ENCODE measurements at regions not wholly inside any gene's neighbourhood (a gene's known extent, or its start where the extent isn't known, plus 50 kb on each side); places are given as distances from the start of the nearest gene placed in this dataset.

DNA sequence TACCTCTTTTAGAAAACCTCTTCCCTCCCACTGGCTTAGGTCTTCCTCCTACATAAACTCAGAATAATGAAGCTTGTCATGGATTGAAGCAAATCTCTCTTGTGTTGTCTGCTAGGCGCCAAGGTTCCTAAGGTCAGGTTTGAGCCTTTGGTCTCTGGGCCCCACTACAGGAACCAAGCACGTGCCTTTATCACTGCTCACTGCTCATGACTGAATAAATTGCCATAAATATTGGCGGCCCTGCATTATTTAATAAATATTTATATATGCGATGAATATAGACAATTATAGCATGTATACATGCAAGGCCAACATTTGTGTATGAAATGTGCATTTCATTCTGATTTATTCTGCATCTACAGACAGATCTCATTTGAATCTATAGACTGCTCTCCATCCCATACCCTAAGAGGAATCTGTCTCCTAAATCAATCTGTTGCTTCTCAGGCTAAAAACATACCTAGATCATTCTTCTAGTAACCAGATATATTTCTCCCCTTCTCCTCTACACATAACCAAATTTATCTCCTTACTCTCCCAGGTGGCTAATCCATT is 1717.6 kb upstream of the TENM3 start:
- no peak for DNase-seq
- Histone ChIP-seq H3K27me3 (no peaks in the 10 kb centered on the region), H3K4me3 (no peak overlapping the region), H3K27ac (no peak overlapping the region), H3K4me1 (no peaks in the 10 kb centered on the region), H3K9me3 (no peaks in the 10 kb centered on the region), H3K36me3 (no peaks in the 10 kb centered on the region)
- ATAC-seq = no peak
- intact Hi-C loops (cut with DNase I; ENCODE audit: low total_unique reads) = no loop called here
- TF ChIP-seq, protein P1, sequence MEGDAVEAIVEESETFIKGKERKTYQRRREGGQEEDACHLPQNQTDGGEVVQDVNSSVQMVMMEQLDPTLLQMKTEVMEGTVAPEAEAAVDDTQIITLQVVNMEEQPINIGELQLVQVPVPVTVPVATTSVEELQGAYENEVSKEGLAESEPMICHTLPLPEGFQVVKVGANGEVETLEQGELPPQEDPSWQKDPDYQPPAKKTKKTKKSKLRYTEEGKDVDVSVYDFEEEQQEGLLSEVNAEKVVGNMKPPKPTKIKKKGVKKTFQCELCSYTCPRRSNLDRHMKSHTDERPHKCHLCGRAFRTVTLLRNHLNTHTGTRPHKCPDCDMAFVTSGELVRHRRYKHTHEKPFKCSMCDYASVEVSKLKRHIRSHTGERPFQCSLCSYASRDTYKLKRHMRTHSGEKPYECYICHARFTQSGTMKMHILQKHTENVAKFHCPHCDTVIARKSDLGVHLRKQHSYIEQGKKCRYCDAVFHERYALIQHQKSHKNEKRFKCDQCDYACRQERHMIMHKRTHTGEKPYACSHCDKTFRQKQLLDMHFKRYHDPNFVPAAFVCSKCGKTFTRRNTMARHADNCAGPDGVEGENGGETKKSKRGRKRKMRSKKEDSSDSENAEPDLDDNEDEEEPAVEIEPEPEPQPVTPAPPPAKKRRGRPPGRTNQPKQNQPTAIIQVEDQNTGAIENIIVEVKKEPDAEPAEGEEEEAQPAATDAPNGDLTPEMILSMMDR (IDR thresholded peaks at IDR 0.05 in 4 of 5, conservative IDR thresholded peaks at IDR 0.05 in 1 of 5) = no peak
- TF ChIP-seq POLR2A (IDR thresholded peaks at IDR 0.05) = no peak
- in situ Hi-C loops (cut with MboI; ENCODE audit: low sequenced_read_pairs in 4 of 4) = no loop called here

DNA sequence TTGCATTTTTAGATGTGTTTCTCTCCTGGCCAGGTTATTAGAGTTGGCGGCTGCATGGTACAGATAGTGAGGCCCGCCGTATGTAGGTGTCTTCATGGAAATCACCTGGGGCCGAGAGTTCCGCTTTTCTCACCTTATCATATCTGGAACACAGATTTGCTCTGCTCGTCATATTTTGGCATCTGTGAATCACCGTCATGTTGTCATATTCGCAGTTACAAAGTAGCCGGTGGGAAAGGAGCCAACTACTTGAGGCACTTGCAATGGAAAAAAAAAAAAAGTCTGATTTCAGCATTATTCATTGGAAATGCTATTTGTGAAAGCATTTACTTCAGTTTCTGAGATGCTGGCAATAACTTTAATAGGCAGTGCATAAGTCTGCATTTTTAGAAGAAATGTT is 1715.2 kb upstream of the TENM3 start:
- no peak for TF ChIP-seq POLR2A (IDR thresholded peaks at IDR 0.05)
- TF ChIP-seq, protein P1 (IDR thresholded peaks at IDR 0.05 in 4 of 5, conservative IDR thresholded peaks at IDR 0.05 in 1 of 5) = no peak
- intact Hi-C loops (cut with DNase I; ENCODE audit: low total_unique reads) = no loop called here
- Histone ChIP-seq H3K4me3 (no peak overlapping the region), H3K9me3 (no peaks in the 10 kb centered on the region), H3K27ac (no peak overlapping the region), H3K27me3 (no peaks in the 10 kb centered on the region), H3K4me1 (no peaks in the 10 kb centered on the region), H3K36me3 (no peaks in the 10 kb centered on the region)
- ATAC-seq (no peak), DNase-seq (no peak)
- in situ Hi-C loops (cut with MboI; ENCODE audit: low sequenced_read_pairs in 4 of 4) = no loop called here

DNA sequence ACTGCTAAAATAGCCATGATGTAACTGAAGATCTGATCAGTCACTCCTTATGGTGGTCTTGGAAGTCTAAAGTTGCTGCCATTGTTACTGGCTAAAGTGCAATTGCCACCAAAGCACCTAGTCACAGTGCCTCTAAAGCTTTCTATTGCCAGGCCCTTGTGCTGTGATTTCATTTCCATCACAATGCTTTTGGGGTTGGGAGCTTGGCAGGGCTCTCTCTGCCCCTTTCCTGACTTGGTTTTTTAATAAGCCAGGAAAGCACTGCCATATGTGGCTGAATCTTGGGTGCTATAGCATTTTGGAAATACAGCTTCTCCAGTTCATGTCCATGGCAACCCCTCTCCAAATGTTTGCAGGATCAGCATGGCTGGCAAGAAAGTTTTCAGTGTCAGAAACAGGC is 1712.4 kb upstream of the TENM3 start:
- DNase-seq (no peak), ATAC-seq (no peak)
- no peaks in the 10 kb centered on the region for H3K27me3 ChIP-seq
- H3K9me3 ChIP-seq = no peaks in the 10 kb centered on the region
- H3K4me1 ChIP-seq = no peaks in the 10 kb centered on the region
- no peak overlapping the region for H3K27ac ChIP-seq
- H3K4me3 ChIP-seq = no peak overlapping the region
- intact Hi-C loops (cut with DNase I; ENCODE audit: low total_unique reads) (no loop called here), in situ Hi-C loops (cut with MboI; ENCODE audit: low sequenced_read_pairs in 4 of 4) (no loop called here)
- H3K36me3 ChIP-seq = no peaks in the 10 kb centered on the region
- TF ChIP-seq POLR2A (IDR thresholded peaks at IDR 0.05) = no peak
- TF ChIP-seq, protein P1 (IDR thresholded peaks at IDR 0.05 in 4 of 5, conservative IDR thresholded peaks at IDR 0.05 in 1 of 5) = no peak

DNA sequence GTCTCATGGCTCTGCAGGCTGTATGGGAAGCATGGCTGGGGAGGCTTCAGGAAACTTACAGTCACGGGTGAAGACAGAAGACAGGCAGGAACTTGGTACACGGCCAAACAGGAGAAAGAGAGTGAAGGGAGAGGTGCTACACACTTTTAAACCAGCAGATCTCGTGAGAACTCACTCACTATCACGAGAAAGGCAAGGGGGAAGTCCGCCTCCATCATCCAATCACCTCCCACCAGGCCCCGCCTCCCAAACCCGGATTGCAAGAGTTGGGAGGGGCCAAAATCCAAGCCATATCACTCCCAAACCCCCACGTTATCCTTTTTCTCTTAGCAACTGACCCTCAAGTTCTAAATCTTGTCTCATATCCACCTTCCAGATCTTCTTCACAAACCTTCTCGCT is 1710.5 kb upstream of the TENM3 start:
- in situ Hi-C loops (cut with MboI; ENCODE audit: low sequenced_read_pairs in 4 of 4) (no loop called here), intact Hi-C loops (cut with DNase I; ENCODE audit: low total_unique reads) (no loop called here)
- no peak for ATAC-seq
- Histone ChIP-seq H3K36me3 (no peaks in the 10 kb centered on the region), H3K27me3 (no peaks in the 10 kb centered on the region), H3K9me3 (no peaks in the 10 kb centered on the region), H3K27ac (no peak overlapping the region), H3K4me3 (no peak overlapping the region), H3K4me1 (no peaks in the 10 kb centered on the region)
- no peak for TF ChIP-seq POLR2A (IDR thresholded peaks at IDR 0.05)
- TF ChIP-seq, protein P1 (IDR thresholded peaks at IDR 0.05 in 4 of 5, conservative IDR thresholded peaks at IDR 0.05 in 1 of 5) = no peak
- DNase-seq = no peak

DNA sequence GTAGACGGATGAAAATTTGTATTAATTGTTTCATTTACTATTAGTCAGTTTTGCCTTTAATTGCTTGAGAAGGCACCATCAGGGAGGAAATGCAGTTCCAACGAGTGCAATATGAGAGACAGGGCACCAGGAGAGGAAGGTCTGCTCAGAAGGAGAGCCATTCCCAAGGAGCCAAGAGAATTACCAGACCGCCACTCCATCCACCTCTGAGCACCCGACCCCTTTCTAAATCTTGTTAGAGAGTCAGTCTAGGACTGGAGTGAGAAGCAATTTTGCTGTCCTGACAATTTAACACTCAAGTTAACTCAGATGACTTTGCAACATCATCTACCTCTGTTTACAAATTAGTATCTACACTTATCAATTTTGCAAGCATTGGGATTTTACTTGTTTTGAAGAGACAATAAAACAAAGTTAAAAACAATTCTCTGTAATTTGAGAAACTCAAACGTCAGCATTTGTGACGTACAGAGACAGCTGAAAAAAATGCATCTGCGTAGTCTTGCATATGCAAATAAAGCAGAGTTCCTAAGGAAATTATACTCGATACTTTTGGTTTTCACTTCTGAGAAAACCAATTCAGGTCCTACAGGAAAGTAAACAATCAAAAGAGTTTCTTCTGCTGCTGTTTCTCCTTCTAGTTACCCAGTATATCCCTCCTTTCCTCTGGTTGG is 1704.7 kb upstream of the TENM3 start:
- intact Hi-C loops (cut with DNase I; ENCODE audit: low total_unique reads) = no loop called here
- H3K4me1 ChIP-seq = no peaks in the 10 kb centered on the region

More for the DNA sequence above, 1704.7 kb upstream of the TENM3 start:
- TF ChIP-seq, protein P1 (IDR thresholded peaks at IDR 0.05 in 4 of 5, conservative IDR thresholded peaks at IDR 0.05 in 1 of 5) = no peak
- Histone ChIP-seq H3K4me3 (no peak overlapping the region), H3K36me3 (no peaks in the 10 kb centered on the region), H3K9me3 (no peaks in the 10 kb centered on the region), H3K27me3 (no peaks in the 10 kb centered on the region), H3K27ac (no peak overlapping the region)
- in situ Hi-C loops (cut with MboI; ENCODE audit: low sequenced_read_pairs in 4 of 4) = no loop called here
- ATAC-seq (no peak), DNase-seq (no peak)

Data from gastrocnemius medialis (tissue), 4 donors.